ENCODE measurements at regions not wholly inside any gene's neighbourhood (a gene's known extent, or its start where the extent isn't known, plus 50 kb on each side); places are given as distances from the start of the nearest gene placed in this dataset.
A peak's percentile ranks its signal among the peaks of the same experiment; 100 is the strongest.
"Not testable (repeated sequence)": the region's sequence is repeated elsewhere in the genome, so short reads cannot be mapped to it uniquely, and the experiment has no call there.

- no peak for TF ChIP-seq POLR2A (IDR thresholded peaks at IDR 0.05)
- TF ChIP-seq, protein P1, sequence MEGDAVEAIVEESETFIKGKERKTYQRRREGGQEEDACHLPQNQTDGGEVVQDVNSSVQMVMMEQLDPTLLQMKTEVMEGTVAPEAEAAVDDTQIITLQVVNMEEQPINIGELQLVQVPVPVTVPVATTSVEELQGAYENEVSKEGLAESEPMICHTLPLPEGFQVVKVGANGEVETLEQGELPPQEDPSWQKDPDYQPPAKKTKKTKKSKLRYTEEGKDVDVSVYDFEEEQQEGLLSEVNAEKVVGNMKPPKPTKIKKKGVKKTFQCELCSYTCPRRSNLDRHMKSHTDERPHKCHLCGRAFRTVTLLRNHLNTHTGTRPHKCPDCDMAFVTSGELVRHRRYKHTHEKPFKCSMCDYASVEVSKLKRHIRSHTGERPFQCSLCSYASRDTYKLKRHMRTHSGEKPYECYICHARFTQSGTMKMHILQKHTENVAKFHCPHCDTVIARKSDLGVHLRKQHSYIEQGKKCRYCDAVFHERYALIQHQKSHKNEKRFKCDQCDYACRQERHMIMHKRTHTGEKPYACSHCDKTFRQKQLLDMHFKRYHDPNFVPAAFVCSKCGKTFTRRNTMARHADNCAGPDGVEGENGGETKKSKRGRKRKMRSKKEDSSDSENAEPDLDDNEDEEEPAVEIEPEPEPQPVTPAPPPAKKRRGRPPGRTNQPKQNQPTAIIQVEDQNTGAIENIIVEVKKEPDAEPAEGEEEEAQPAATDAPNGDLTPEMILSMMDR (IDR thresholded peaks at IDR 0.05) = no peak
- H3K27me3 ChIP-seq = no peaks in the 10 kb centered on the region
- H3K36me3 ChIP-seq = no peaks in the 10 kb centered on the region
- DNase-seq = no peak
- H3K4me3 ChIP-seq = no peak overlapping the region
- no peaks in the 10 kb centered on the region for H3K9me3 ChIP-seq
- H3K4me1 ChIP-seq = peaks cover 0 to 14% (median under 1%) of the 10 kb centered on the region in 4 donors
- no peak overlapping the region for H3K27ac ChIP-seq
Measured at GRCh38 chr7:112942981-112943380, 143.6 kb downstream of the GPR85 start.

DNA sequence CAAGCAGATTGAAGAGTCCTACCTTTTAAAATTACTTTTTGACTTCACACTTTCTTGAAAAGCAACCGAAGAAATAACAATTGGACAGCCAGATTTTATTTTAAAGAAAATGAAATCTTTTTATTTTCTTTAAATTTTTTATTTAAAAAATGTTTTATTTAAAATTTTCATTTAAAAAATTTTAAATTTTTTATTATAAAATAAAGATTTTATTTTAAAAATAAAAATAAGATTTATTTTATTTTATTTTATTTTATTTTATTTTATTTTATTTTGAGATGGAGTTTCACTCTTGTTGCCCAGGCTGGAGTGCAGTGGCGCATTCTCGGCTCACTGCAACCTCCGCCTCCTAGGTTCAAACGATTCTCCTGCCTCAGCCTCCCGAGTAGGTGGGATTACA is 144.5 kb downstream of the GPR85 start:
- H3K4me1 ChIP-seq = peaks cover 0 to 23% (median 2%) of the 10 kb centered on the region in 4 donors
- H3K27me3 ChIP-seq, H3K36me3 ChIP-seq, DNase-seq, H3K27ac ChIP-seq, H3K9me3 ChIP-seq, H3K4me3 ChIP-seq: not testable (repeated sequence)

GRCh38 chr7:112940314-112940732 is 146.3 kb downstream of the GPR85 start:
- peak overlapping the region; percentile 73 to 81 (median 76) for H3K27ac ChIP-seq
- TF ChIP-seq, protein P1 (IDR thresholded peaks at IDR 0.05) = no peak
- no peak for TF ChIP-seq POLR2A (IDR thresholded peaks at IDR 0.05)
- peak overlapping the region; percentile 73 to 96 (median 80) for H3K4me3 ChIP-seq
- peaks cover 0 to 25% (median 2%) of the 10 kb centered on the region in 4 donors for H3K4me1 ChIP-seq
- H3K36me3 ChIP-seq = no peaks in the 10 kb centered on the region
- no peak for DNase-seq
- H3K27me3 ChIP-seq = no peaks in the 10 kb centered on the region
- H3K9me3 ChIP-seq = no peaks in the 10 kb centered on the region

DNA sequence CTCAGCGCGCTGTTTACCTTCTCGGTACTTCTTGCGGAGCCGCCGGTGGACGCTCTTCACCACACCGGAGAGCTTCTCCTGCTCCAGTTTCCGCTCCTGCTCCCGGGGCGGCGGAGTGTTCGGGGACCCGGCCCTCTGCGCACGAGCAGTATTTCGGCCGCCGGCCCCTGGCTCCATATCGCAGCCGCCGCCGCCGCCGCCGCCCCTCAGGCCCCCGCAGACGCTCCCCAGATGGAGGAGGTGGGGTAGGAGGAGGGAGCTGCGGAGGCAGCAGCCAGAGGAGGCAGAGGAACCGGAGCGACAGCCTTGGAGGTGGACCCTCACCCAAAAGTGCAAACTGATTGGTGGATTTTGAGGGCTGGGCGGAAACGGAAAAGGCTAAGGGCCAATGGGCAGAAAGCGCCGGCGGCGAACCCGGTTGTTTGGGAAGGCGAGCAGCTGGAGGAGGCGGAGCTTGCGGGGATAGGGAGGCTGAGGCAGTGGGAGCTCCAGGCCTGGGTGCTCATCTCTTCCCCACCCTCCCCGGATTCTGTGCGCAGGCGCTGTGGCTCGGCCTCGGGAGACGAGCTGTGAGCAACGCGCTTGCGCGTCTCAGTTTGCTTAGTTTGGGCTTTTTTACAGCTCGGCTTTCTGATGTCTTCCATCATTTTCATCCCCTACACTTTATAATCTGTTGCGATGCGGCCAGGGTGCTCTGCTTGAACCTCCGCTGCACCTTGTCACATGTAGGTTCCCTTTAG is 146.9 kb downstream of the GPR85 start:
- Histone ChIP-seq H3K4me3 (peak overlapping the region; percentile 73 to 96 (median 80)), H3K36me3 (no peaks in the 10 kb centered on the region), H3K4me1 (peaks cover 0 to 25% (median 2%) of the 10 kb centered on the region in 4 donors), H3K27ac (peak overlapping the region; percentile 73 to 81 (median 78)), H3K9me3 (no peaks in the 10 kb centered on the region), H3K27me3 (no peaks in the 10 kb centered on the region)
- DNase-seq = peak; percentile 98 to 99 (median 99)
- TF ChIP-seq, protein P1 (IDR thresholded peaks at IDR 0.05) = no peak
- no peak for TF ChIP-seq POLR2A (IDR thresholded peaks at IDR 0.05)

DNA sequence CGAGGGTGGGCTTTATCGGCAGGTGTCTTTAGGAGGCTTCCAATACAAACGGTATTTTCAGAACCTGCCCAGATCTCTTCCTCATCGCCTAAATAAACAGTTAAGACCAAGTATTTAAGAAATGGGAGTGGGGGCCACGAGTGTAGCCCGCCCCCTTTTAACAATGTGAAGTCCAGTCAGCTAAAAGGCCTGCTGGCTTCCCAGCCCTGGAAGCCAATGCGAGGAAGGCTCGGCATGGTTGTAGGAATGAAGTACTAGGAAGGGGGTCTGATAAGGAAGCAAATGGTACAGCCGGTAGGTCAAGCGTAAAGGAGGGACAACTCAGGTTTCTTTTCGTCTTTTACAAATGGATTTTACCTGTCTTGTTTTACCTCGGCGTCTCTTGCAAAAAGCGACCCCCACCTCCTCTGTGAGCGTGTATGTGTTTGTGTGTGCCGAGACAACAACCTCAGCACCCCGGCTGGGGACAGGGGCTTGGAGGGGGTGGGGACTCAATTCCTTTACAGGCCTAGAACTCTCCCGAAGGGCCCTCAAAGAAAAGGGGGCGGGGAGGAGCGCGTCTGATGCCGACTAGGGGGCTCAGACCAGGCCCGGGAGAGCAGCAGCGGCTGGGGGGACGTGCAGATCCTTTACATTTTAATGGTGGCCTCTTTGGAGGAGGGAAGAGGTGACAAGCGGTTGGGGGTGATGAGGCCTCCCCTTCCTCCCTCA is 147.6 kb downstream of the GPR85 start:
- H3K4me3 ChIP-seq = peak overlapping the region; percentile 73 to 96 (median 80)
- peak in 2 of 3 donors; percentile 42 to 57 for DNase-seq
- peak overlapping the region; percentile 73 to 81 (median 78) for H3K27ac ChIP-seq
- H3K4me1 ChIP-seq = peaks cover 0 to 25% (median 2%) of the 10 kb centered on the region in 4 donors
- H3K27me3 ChIP-seq = no peaks in the 10 kb centered on the region
- H3K36me3 ChIP-seq = no peaks in the 10 kb centered on the region
- no peaks in the 10 kb centered on the region for H3K9me3 ChIP-seq
- no peak for TF ChIP-seq POLR2A (IDR thresholded peaks at IDR 0.05)
- TF ChIP-seq, protein P1 (IDR thresholded peaks at IDR 0.05) = no peak
